WERI-Rb-1 (cell line): ENCODE measurements at regions not wholly inside any gene's neighbourhood (a gene's known extent, or its start where the extent isn't known, plus 50 kb on each side); places are given as distances from the start of the nearest gene placed in this dataset.

ENCODE experiments used
- DNase-seq: peaks from one replicate; pipeline ENCODE4 v3.0.0-alpha.2; 2020
- H3K27ac ChIP-seq: fragments of 250-450 bp; sonication (Bioruptor Pico); 2 replicates; pipeline ENCODE4 v1.5.1; 2020; ENCODE audit warnings: mild to moderate bottlenecking, moderate library complexity
- H3K27me3 ChIP-seq: fragments of 250-450 bp; sonication (Bioruptor Pico); 2 replicates; pipeline ENCODE4 v1.5.1; 2021; ENCODE audit warnings: mild to moderate bottlenecking, low read depth, moderate library complexity; ENCODE audit not compliant: insufficient read depth, severe bottlenecking
- H3K36me3 ChIP-seq: fragments of 250-450 bp; sonication (Bioruptor Pico); 2 replicates; pipeline ENCODE4 v1.5.1; 2020; ENCODE audit warnings: mild to moderate bottlenecking, moderate library complexity
- H3K4me3 ChIP-seq: 2 replicates; pipeline ENCODE4 v1.5.1; 2011; ENCODE audit warnings: low read depth, mild to moderate bottlenecking, control low read depth, low read length
- H3K9me3 ChIP-seq: fragments of 250-450 bp; sonication (Bioruptor Pico); 2 replicates; pipeline ENCODE4 v1.5.1; 2021; ENCODE audit warnings: mild to moderate bottlenecking, moderate library complexity; ENCODE audit not compliant: severe bottlenecking
- CTCF ChIP-seq: IDR thresholded peaks from 2 replicates; pipeline ENCODE4 v1.5.1; 2011; ENCODE audit warnings: low read depth, mild to moderate bottlenecking, control low read depth, inconsistent platforms, low read length

- DNase-seq, result no peak
- Histone ChIP-seq H3K36me3 (no peaks in the 10 kb centered on the region), H3K9me3 (no peaks in the 10 kb centered on the region), H3K4me3 (no peak overlapping the region), H3K27ac (no peak overlapping the region), H3K27me3 (no peaks in the 10 kb centered on the region)
- TF ChIP-seq CTCF, result no peak
These were observed 78.7 kb upstream of the RASGEF1B start for GRCh38 chr4:81550388-81550859.

- no peaks in the 10 kb centered on the region for H3K36me3 ChIP-seq
- DNase-seq, result no peak
- H3K27ac ChIP-seq, result no peak overlapping the region
- no peak overlapping the region for H3K4me3 ChIP-seq
- no peak for TF ChIP-seq CTCF
- no peaks in the 10 kb centered on the region for H3K9me3 ChIP-seq
- H3K27me3 ChIP-seq, result no peaks in the 10 kb centered on the region
These were observed 78.3 kb upstream of the RASGEF1B start for GRCh38 chr4:81549984-81550383.

- no peak for DNase-seq
- Histone ChIP-seq H3K4me3 (no peak overlapping the region), H3K27ac (no peak overlapping the region), H3K9me3 (peaks cover 5% of the 10 kb centered on the region), H3K36me3 (no peaks in the 10 kb centered on the region), H3K27me3 (no peaks in the 10 kb centered on the region)
- TF ChIP-seq CTCF, result no peak
These were observed 75.1 kb upstream of the RASGEF1B start for GRCh38 chr4:81546777-81547176.

- peaks cover 5% of the 10 kb centered on the region for H3K9me3 ChIP-seq
- no peak overlapping the region; the same call in 1 of the 2 replicates for H3K27ac ChIP-seq
- H3K27me3 ChIP-seq, result no peaks in the 10 kb centered on the region
- no peak for TF ChIP-seq CTCF
- H3K36me3 ChIP-seq, result no peaks in the 10 kb centered on the region
- DNase-seq, result no peak
- no peak overlapping the region for H3K4me3 ChIP-seq
These were observed 69.6 kb upstream of the RASGEF1B start for GRCh38 chr4:81541161-81541945.

- no peak for TF ChIP-seq CTCF
- H3K27ac ChIP-seq, result no peak overlapping the region
- H3K27me3 ChIP-seq, result no peaks in the 10 kb centered on the region
- H3K36me3 ChIP-seq, result no peaks in the 10 kb centered on the region
- H3K4me3 ChIP-seq, result no peak overlapping the region
- H3K9me3 ChIP-seq, result peaks cover 5% of the 10 kb centered on the region
- DNase-seq, result no peak
These were observed 67.2 kb upstream of the RASGEF1B start for GRCh38 chr4:81538716-81539427.
